ENCODE measurements at regions not wholly inside any gene's neighbourhood (a gene's known extent, or its start where the extent isn't known, plus 50 kb on each side); places are given as distances from the start of the nearest gene placed in this dataset.
"Not testable (repeated sequence)": the region's sequence is repeated elsewhere in the genome, so short reads cannot be mapped to it uniquely, and the experiment has no call there.

DNA sequence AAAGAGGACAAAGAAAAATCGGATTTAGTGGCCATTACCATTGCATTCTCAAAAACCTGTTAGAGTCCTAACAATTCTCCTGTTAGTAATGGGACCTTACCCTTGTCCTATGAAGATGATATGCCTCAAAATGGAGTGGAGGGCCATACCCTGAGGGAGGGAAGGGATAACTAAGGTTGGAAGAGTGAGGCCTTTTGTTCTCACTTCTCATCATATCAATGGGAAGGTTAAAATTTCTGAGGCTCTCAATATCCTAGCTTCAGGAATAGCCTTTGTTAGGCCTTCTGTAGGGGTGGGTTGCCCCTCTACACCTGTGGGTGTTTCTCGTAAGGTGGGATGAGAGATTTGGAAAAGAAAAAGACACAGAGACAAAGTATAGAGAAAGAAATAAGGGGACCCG lies 109.4 kb upstream of the SGIP1 start:
- not testable (repeated sequence) for H3K27me3 Mint-ChIP-seq; DNase-seq; H3K4me3 Mint-ChIP-seq; H3K36me3 Mint-ChIP-seq (ENCODE audit: low read depth); H3K27ac Mint-ChIP-seq; ATAC-seq
- H3K4me1 Mint-ChIP-seq = peaks cover 14% of the 10 kb centered on the region
- H3K9me3 Mint-ChIP-seq = peaks cover 15% of the 10 kb centered on the region

DNA sequence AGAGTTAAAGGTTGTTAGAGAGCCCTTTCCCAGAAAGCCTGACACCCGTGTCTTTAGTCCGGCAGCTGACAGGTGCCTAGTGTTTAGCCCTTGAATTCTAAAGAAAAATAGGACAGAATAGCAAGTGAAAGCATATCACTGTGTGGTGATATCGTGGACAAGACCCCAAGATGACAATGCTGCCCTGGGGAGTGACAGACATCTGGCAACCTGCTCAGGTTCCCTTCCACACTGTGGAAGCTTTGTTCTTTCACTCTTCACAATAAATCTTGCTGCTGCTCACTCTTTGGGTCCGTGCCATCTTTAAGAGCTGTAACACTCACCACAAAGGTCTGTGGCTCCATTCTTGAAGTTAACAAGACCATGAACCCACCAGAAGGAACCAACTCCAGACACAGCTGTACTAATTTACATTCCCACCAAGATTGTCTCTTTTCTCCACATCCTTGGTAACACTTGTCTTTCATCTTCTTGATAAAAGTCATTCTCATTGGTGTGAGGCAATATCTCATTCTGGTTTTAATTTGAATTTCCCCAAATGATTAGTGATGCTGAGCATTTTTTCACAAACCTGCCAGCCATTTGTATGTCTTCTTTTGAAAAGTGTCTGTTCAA lies 107.6 kb upstream of the SGIP1 start:
- Mint-ChIP-seq H3K4me3 (no peak overlapping the region), H3K36me3 (ENCODE audit: low read depth) (peaks cover 10% of the 10 kb centered on the region), H3K27ac (no peak overlapping the region), H3K9me3 (peaks cover 32% of the 10 kb centered on the region), H3K27me3 (no peaks in the 10 kb centered on the region), H3K4me1 (peaks cover 11% of the 10 kb centered on the region)
- DNase-seq (no peak), ATAC-seq (no peak)

DNA sequence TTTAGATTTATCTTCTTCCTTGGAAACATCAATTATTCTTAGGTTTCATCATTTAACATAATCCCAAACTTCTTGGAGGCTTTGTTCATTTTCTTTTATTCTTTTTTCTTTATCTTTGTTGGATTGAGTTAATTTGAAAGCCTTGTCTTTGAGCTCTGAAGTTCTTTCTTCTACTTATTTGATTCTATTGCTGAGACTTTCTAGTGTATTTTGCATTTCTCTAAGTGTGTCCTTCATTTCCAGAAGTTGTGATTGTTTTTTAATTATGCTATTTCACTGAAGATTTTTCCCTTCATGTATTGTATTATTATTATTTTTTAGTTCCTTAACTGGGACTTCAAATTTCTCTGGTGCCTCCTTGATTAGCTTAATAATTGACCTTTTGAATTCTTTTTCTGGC lies 103.1 kb upstream of the SGIP1 start:
- not testable (repeated sequence) for H3K4me3 Mint-ChIP-seq, H3K27me3 Mint-ChIP-seq, H3K27ac Mint-ChIP-seq, DNase-seq, ATAC-seq
- H3K36me3 Mint-ChIP-seq (ENCODE audit: low read depth) = peaks cover 10% of the 10 kb centered on the region
- H3K9me3 Mint-ChIP-seq = peaks cover 44% of the 10 kb centered on the region
- peaks cover 14% of the 10 kb centered on the region for H3K4me1 Mint-ChIP-seq

DNA sequence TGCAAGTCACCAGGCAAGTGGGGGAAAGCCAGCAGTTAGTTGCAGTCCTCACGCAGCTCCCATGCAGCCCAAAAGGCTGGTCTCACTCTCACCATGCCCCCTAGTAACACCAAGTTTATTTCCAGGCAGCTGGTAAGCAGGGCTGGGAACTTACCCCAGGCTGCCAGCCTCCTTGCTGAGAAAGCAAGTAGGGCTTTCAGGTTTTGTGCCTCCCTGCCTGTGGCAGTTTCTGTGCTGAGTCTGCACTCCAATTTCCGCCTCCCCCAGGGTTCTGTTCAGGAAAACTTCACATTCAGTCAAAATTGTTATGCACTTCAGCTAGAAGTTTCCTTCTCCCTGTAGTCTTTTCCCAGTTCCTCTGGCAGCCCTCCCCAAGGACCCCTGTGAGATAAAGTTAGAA lies 102.0 kb upstream of the SGIP1 start:
- Mint-ChIP-seq H3K4me3 (no peak overlapping the region), H3K9me3 (peaks cover 44% of the 10 kb centered on the region), H3K27me3 (no peaks in the 10 kb centered on the region)

DNA sequence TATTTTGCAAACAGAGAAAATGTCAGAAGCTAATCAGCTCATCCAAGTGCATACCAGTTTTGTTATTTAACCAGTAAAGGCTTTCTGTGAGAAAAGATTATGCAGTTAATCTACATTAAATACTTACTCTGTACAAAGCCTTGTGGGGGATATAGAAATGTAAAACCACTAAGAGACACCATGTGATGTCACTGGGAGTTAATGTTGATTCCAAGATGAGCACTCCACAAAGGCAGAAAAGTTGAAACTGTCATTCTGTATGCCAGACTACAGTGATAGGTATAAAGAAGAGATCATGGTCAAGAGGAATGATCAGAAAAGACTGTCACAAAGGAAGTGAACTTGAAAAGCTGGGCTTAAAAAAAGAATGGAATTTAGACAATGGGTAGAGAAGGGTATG lies 100.3 kb upstream of the SGIP1 start:
- Mint-ChIP-seq H3K36me3 (ENCODE audit: low read depth) (peaks cover 7% of the 10 kb centered on the region), H3K9me3 (peaks cover 37% of the 10 kb centered on the region), H3K27ac (no peak overlapping the region), H3K4me1 (peaks cover 28% of the 10 kb centered on the region), H3K4me3 (no peak overlapping the region), H3K27me3 (no peaks in the 10 kb centered on the region)
- no peak for DNase-seq
- no peak for ATAC-seq

More for the DNA sequence above, 102.0 kb upstream of the SGIP1 start:
- H3K4me1 Mint-ChIP-seq = peaks cover 16% of the 10 kb centered on the region
- H3K36me3 Mint-ChIP-seq (ENCODE audit: low read depth) = peaks cover 10% of the 10 kb centered on the region
- ATAC-seq (no peak), DNase-seq (no peak)
- H3K27ac Mint-ChIP-seq = no peak overlapping the region

DNA sequence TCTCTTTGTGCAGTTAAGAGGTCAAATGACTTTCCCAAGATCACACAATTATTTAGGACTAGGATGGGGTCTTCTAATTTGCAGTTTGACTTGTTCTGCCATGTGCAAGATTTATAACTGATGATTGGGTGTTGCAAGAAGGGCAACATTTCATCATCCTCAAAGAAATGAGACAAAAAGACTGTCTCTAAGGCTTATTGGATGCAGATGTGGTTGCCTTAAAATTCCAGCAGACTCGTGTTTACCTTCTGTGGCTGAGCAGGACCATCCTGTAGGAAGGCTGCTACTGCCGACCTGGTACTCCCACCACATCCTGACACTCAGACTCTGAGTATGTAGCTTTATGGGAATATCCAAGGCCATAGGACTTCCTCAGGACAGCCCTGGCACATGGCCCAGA lies 99.9 kb upstream of the SGIP1 start:
- Mint-ChIP-seq H3K36me3 (ENCODE audit: low read depth) (peaks cover 7% of the 10 kb centered on the region), H3K4me1 (peaks cover 33% of the 10 kb centered on the region), H3K27ac (no peak overlapping the region), H3K9me3 (peaks cover 33% of the 10 kb centered on the region), H3K4me3 (no peak overlapping the region), H3K27me3 (no peaks in the 10 kb centered on the region)
- DNase-seq = no peak
- no peak for ATAC-seq

DNA sequence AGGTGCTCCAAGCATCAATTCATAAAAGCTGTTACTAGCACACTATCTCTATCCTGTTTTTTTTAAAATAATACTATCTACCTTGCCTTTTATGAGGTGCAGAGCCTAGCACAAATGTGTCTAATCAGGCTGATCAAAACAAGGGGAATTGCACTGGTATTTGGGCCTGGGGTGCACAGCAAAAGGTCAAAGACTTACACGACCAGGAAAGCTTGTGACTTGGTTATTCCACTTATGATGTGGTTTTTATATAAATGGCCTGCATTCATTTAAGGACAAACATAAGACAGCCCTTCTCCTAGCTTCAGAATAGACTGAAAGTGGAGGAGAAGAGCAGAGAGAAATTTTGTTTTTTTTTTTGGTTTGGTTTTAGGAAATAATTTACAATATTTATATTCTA lies 98.4 kb upstream of the SGIP1 start:
- Mint-ChIP-seq H3K4me3 (no peak overlapping the region), H3K4me1 (peaks cover 45% of the 10 kb centered on the region), H3K27ac (no peak overlapping the region), H3K27me3 (no peaks in the 10 kb centered on the region), H3K9me3 (peaks cover 20% of the 10 kb centered on the region), H3K36me3 (ENCODE audit: low read depth) (no peaks in the 10 kb centered on the region)
- no peak for ATAC-seq
- no peak for DNase-seq

DNA sequence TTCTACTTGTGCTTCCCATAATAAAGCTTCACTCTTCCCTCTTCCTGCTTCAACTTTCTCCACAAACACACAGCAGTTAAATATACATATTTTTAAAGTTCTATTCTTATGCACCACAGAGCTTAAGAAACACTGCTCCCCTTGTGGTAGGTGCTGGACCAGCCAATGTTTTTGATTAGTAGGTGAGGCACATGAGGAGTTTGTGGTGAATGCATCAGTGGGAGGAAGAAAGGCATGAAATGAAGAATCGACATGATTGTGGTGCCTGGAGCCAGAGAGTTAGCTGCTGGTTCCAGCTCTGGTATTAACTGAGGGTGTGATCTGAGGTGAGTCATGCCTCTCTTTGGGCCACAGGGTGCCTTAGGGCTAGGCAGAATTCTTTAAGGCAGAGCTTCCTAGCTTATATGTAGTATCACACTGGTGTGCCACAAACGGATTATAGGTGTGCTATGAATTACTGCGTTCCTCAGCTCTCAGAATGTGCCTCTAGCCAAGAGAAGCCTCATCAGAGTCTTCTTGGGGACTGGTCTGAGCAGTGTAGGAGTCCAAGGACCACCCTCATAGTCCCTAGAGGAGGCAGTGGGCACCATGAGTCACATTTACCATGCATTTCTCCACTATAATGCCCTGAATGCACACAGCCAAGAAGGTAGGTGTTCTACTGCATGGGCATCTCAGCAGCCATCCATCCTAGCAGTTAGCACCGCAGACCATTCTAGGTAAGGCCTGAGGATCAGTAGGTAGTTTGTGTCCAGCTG lies 97.4 kb upstream of the SGIP1 start:
- no peak overlapping the region for H3K4me3 Mint-ChIP-seq
- peaks cover 45% of the 10 kb centered on the region for H3K4me1 Mint-ChIP-seq
- ATAC-seq = peak; percentile 99
- H3K9me3 Mint-ChIP-seq = peaks cover 10% of the 10 kb centered on the region
- H3K27me3 Mint-ChIP-seq = no peaks in the 10 kb centered on the region
- DNase-seq = peak; percentile 50
- H3K27ac Mint-ChIP-seq = peak overlapping the region; percentile 38
- H3K36me3 Mint-ChIP-seq (ENCODE audit: low read depth) = no peaks in the 10 kb centered on the region

DNA sequence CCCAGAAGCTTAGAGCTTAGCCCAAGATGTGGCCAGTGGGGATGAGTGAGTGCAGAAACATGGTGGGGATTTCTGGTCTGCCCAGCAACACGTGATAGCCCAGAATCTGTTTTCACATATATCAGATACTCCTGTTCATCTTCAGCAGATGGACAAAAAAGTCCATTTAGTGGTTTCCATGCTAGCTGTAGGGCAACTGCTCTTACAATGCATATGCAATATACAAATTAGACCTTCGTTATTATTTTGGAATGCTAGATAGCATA lies 96.9 kb upstream of the SGIP1 start:
- Mint-ChIP-seq H3K4me1 (peaks cover 45% of the 10 kb centered on the region), H3K4me3 (no peak overlapping the region), H3K36me3 (ENCODE audit: low read depth) (no peaks in the 10 kb centered on the region), H3K27me3 (no peaks in the 10 kb centered on the region), H3K27ac (no peak overlapping the region), H3K9me3 (peaks cover 7% of the 10 kb centered on the region)
- DNase-seq (no peak), ATAC-seq (no peak)

DNA sequence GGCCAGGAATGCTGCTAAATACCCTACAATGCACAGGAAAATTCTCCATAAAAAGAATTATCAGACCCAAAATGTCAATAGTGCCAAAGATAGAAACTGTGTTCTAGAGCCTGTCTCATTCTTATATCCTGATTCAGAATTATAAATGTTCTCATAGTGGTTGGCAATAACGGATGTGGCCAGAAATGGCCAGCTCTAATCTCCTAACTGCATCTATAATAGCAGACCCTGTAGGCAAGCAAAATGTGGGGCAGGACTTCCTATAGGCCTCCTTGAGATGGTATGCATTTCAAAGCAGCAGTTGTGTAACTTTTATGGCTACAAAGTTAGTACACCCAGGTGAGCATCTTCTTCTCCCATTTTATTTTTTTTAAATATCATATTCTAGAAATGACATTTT lies 95.9 kb upstream of the SGIP1 start:
- Mint-ChIP-seq H3K4me1 (peaks cover 45% of the 10 kb centered on the region), H3K36me3 (ENCODE audit: low read depth) (no peaks in the 10 kb centered on the region), H3K27ac (peak overlapping the region; percentile 75), H3K9me3 (no peaks in the 10 kb centered on the region), H3K4me3 (no peak overlapping the region), H3K27me3 (no peaks in the 10 kb centered on the region)
- DNase-seq = no peak
- no peak for ATAC-seq

DNA sequence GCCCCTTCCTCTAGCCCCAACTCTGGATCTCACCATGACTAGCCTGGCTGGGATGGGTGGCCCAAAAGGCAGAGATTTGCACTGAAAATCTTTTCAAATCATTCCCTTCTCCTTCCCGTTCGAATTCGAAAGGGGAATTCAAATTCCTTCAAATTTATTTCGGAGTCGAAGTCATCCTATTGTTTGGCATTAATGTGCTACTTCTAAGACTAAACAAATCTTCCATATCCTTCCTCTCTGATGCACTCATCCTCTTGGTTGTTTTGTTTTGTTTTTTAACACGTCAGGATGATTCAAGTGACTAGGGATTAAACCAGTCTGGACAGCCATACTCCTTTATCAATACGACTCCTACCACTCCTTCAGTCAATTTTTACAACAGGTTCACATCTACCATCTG lies 95.5 kb upstream of the SGIP1 start:
- Mint-ChIP-seq H3K27me3 (no peaks in the 10 kb centered on the region), H3K4me1 (peaks cover 46% of the 10 kb centered on the region), H3K27ac (peak overlapping the region; percentile 75), H3K9me3 (no peaks in the 10 kb centered on the region), H3K4me3 (peak overlapping the region; percentile 39), H3K36me3 (ENCODE audit: low read depth) (no peaks in the 10 kb centered on the region)
- ATAC-seq = no peak
- DNase-seq = no peak

DNA sequence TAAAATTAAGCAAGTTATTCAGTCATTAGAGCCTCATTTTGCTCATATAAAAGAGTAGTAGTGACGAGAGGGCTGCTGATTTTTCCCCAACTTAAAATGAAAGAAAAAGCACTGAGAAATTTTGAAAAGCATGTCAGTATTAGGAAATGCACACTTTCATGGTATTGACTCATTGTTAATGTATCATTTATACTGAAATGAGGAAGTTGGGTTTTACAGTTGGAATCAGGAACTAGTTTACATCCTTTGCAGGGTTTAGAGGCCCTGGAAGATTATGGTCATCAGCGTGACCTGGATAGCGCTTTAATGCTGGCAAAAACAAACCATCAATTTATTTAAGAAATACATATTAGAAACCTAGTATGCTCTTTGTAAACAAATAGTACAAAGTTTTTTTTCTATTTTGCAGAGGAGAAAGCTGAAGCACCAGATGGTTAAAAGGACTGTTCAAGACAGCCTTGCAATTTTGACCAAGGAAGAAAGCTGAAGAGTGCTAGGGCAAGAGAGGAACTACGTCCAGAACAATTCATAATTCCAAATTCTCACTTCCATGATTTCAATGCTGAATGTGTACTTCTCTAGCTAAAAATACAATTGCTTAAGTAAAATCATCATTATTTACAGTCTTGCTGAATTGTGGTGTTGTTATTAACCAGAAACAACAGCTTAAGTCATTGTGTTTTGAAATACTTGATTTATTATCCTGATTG lies 94.8 kb upstream of the SGIP1 start:
- DNase-seq = no peak
- Mint-ChIP-seq H3K27me3 (no peaks in the 10 kb centered on the region), H3K9me3 (no peaks in the 10 kb centered on the region), H3K36me3 (ENCODE audit: low read depth) (no peaks in the 10 kb centered on the region), H3K4me1 (peaks cover 52% of the 10 kb centered on the region), H3K27ac (peak overlapping the region; percentile 75), H3K4me3 (peak overlapping the region; percentile 39)
- no peak for ATAC-seq

DNA sequence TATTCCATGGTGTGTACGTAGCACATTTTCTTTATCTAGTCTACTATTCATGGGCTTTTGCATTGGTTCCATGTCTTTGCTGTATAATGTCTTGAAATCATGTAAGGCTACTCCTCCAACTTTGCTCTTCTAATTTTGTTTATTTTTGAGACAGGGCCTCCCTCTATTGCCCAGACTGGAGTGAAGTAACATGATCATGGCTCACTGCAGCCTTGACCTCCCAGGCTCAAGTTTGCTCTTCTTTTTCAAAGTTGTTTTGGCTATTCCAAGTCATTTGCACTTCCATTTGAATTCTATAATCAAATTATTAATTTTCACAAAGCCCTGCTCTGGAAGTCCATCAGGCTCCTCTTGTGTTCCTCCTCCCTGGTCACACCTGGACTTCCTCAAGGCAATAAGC lies 90.2 kb upstream of the SGIP1 start:
- peaks cover 43% of the 10 kb centered on the region for H3K4me1 Mint-ChIP-seq
- DNase-seq (no peak), ATAC-seq (no peak)
- H3K36me3 Mint-ChIP-seq (ENCODE audit: low read depth) = no peaks in the 10 kb centered on the region
- H3K4me3 Mint-ChIP-seq = no peak overlapping the region
- H3K9me3 Mint-ChIP-seq = no peaks in the 10 kb centered on the region
- H3K27me3 Mint-ChIP-seq = no peaks in the 10 kb centered on the region
- no peak overlapping the region for H3K27ac Mint-ChIP-seq

DNA sequence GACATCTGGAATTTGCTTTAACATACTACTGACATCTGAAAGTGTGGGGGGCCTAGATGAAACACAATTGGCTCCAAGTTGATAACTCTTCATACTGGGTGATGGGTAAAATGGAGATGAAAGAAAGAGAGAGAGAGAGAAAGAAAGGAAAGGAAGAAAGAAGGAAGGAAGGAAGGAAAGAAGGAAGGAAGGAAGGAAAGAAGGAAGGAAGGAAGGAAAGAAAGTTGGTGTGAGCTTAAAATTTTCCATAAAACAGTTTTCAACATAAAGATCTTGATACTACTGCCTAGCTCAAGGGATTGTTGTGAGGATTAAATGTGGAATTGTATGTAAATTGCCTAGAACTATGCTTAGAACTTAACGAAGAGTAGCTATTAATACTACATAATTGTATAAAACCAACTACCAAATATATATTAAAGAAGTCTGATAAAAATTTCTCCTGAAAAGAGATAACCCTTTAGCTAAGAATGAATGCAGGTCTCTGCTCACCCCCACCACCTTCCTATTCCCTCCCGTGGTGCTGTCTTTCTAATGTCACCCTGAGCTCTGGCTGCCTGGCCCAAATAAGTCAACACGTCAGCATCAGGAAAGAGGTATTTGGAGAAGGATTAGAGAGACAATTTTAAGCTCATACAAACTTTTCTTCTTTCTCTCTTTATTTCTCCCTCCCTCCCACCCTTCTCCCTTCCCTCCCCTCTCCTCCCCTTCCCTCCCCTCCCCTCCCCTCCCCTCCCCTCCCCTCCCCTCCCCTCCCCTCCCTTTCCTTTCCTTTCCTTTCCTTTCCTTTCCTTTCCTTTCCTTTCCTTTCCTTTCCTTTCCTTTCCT lies 89.3 kb upstream of the SGIP1 start:
- Mint-ChIP-seq H3K4me1 (peaks cover 34% of the 10 kb centered on the region), H3K27ac (peak overlapping the region; percentile 81), H3K27me3 (no peaks in the 10 kb centered on the region), H3K36me3 (ENCODE audit: low read depth) (no peaks in the 10 kb centered on the region), H3K9me3 (no peaks in the 10 kb centered on the region), H3K4me3 (peak overlapping the region; percentile 57)
- DNase-seq (no peak), ATAC-seq (no peak)

All from activated naive CD8-positive, alpha-beta T cell treated with anti-CD3 and anti-CD28 coated beads, Interleukin-2, amount 50 U/mL, for 24 hours (primary cell).